Endothelial cell of umbilical vein (primary cell): ENCODE measurements at regions not wholly inside any gene's neighbourhood (a gene's known extent, or its start where the extent isn't known, plus 50 kb on each side); places are given as distances from the start of the nearest gene placed in this dataset.

Source experiments
- EZH2 ChIP-seq: IDR thresholded peaks from 2 replicates; pipeline ENCODE4 v1.6.1; 2012; ENCODE audit warnings: borderline replicate concordance, low read depth, mild to moderate bottlenecking, moderate library complexity, low read length, inconsistent platforms; ENCODE audit not compliant: severe bottlenecking
- FOS ChIP-seq: IDR thresholded peaks from 2 replicates; pipeline ENCODE4 v1.6.1; 2011; ENCODE audit warnings: mild to moderate bottlenecking, low read length, moderate library complexity, borderline replicate concordance; ENCODE audit not compliant: insufficient read depth
- JUN ChIP-seq: IDR thresholded peaks from 2 replicates; pipeline ENCODE4 v1.6.1; 2011; ENCODE audit warnings: borderline replicate concordance, low read depth; ENCODE audit not compliant: insufficient read length, insufficient read depth
- MYC ChIP-seq: IDR thresholded peaks from one replicate; pipeline ENCODE4 v1.6.1; 2011; ENCODE audit warnings: mild to moderate bottlenecking, low read depth, low read length
- POLR2A ChIP-seq: IDR thresholded peaks from 2 replicates; pipeline ENCODE4 v1.6.1; 2012; ENCODE audit warnings: low read depth, mild to moderate bottlenecking, control low read depth, low read length
- POLR2AphosphoS5 ChIP-seq: IDR thresholded peaks from 2 replicates; pipeline ENCODE4 v1.6.1; 2012; ENCODE audit warnings: low read depth, mild to moderate bottlenecking, control low read depth, low read length, moderate library complexity; ENCODE audit not compliant: insufficient read depth
- TF ChIP-seq, protein P1 (sequence below), 2 donors: IDR thresholded peaks; 1 replicate in 1 of 2; 2 replicates in 1 of 2; pipeline ENCODE4 v1.5.1; 2011; ENCODE audit warnings: low read length in 2 of 2, mild to moderate bottlenecking in 2 of 2, moderate library complexity in 2 of 2, control low read depth in 1 of 2, inconsistent platforms in 1 of 2, low read depth in 1 of 2; ENCODE audit not compliant: insufficient read depth in 1 of 2; ENCODE audit errors: extremely low read depth in 1 of 2
- TF ChIP-seq, protein P2 (sequence below): IDR thresholded peaks from 2 replicates; pipeline ENCODE4 v1.6.1; 2011; ENCODE audit not compliant: insufficient read depth, insufficient read length

DNA sequence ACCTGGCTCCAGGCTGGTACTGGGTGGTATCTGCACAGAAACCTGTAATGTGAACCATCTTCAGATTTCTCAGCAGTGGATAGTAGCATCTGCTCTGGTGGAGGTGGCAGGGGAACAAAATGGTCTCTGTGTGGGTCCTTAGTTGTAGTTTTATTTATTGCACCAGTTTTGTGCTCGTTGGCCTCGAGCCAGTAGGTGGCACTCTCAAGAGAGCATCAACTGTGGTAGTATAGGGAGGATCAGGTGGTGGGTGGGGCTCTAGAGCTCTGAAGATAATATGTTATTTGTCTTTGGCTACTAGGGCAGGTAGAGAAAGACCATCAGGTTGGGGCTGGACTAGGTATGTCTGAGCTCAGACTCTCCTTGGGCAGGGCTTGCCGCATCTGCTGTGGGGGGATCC is 254.0 kb upstream of the GPR149 start:
- TF ChIP-seq POLR2A, result no peak
- TF ChIP-seq, protein P1, sequence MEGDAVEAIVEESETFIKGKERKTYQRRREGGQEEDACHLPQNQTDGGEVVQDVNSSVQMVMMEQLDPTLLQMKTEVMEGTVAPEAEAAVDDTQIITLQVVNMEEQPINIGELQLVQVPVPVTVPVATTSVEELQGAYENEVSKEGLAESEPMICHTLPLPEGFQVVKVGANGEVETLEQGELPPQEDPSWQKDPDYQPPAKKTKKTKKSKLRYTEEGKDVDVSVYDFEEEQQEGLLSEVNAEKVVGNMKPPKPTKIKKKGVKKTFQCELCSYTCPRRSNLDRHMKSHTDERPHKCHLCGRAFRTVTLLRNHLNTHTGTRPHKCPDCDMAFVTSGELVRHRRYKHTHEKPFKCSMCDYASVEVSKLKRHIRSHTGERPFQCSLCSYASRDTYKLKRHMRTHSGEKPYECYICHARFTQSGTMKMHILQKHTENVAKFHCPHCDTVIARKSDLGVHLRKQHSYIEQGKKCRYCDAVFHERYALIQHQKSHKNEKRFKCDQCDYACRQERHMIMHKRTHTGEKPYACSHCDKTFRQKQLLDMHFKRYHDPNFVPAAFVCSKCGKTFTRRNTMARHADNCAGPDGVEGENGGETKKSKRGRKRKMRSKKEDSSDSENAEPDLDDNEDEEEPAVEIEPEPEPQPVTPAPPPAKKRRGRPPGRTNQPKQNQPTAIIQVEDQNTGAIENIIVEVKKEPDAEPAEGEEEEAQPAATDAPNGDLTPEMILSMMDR (IDR thresholded peaks at IDR 0.05; ENCODE audit: extremely low read depth in 1 of 2, insufficient read depth in 1 of 2, low read depth in 1 of 2, low read length in 2 of 2), result no peak
- no peak for TF ChIP-seq MYC
- TF ChIP-seq, protein P2, sequence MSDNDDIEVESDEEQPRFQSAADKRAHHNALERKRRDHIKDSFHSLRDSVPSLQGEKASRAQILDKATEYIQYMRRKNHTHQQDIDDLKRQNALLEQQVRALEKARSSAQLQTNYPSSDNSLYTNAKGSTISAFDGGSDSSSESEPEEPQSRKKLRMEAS, result no peak
- TF ChIP-seq EZH2, result no peak
- no peak for TF ChIP-seq FOS
- no peak for TF ChIP-seq POLR2AphosphoS5
- TF ChIP-seq JUN, result no peak
